DMS153 (cell line): ENCODE measurements at regions not wholly inside any gene's neighbourhood (a gene's known extent, or its start where the extent isn't known, plus 50 kb on each side); places are given as distances from the start of the nearest gene placed in this dataset.
"Not testable (repeated sequence)": the region's sequence is repeated elsewhere in the genome, so short reads cannot be mapped to it uniquely, and the experiment has no call there.

ENCODE experiments used
- DNase-seq: peaks from one replicate; lab custom pipeline; 2025; lab: John Stamatoyannopoulos, UW

GRCh38 chr10:105644559-105644958, 1003.5 kb downstream of the SORCS3 start:
- DNase-seq: no peak

GRCh38 chr10:105644091-105644490, 1003.0 kb downstream of the SORCS3 start:
- DNase-seq: no peak

DNA sequence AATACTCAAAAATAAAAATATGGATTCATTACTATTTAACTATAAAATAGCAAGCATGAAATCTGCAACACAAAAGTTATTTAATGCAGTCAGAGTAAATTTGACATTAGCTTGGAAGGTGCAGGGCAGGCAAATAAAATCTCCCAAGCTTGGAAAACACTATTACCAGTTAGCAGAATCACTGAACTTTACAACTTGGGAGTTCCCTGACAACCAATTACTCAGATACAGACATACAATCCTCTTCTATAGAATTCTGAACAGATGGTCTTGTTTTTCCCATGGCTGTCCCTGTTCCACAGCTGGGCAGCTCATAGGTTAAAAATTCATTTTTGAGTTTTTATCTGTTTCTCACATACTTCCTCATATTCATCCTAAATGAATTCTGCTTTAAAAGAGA, 1002.6 kb downstream of the SORCS3 start:
- DNase-seq: no peak

GRCh38 chr10:105634281-105634680, 993.2 kb downstream of the SORCS3 start:
- no peak for DNase-seq

DNA sequence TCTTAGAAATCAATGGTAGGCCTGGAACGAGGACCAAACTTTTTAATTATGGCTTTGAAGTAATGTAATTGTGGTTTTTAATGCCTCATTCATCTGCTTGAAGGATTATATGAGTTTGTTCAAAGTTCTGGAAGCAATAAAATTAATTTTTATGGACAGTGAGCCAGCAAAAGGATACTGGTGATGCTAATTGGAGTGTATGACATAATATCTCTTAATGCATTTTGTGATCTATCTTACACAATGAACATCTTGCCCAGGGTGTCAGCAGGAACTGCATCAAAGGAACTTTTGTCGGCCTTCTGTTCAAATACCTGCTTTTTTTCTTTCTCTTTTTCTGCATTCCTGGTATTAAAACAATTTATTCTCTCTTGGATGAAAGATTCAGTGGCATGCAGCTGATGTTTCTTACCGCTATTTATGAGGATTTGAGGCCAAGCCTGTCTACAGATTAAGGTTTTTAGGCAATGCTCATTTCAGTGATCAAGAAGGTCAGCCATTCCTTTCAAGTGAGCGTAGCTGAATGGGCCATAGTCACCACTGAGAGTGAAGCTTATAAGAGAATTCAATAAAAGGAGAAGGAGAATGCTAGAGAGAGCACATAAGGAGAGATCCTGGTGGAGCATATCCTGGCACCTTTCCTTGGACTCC, 974.8 kb downstream of the SORCS3 start:
- DNase-seq: no peak

DNA sequence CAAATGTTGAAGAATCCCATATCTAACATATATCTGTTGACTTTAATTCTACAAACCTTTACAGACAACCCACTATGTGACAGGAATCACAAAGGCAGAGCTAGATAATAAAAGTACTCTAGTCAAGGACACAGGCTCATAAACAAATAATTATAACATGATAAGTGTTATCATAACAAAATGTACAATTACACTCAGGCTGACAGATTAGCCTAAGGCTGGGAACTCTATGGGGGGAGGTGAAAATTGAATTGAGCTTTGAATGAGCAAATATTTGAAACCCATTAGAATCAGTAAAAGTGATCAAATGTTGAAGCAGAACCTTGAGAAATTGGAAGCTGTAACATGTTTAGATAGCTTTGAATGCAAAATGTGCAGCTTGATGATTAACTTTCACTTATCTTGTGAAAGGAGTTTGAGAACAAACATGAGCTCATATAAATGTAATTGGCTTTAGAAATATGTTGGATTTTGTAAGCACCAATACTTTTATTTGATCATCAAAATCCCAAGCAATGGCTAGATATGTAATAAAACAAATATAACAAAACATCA, 970.2 kb downstream of the SORCS3 start:
- DNase-seq: no peak

- no peak for DNase-seq
Observed at GRCh38 chr10:105609451-105609850, 968.4 kb downstream of the SORCS3 start.

GRCh38 chr10:105605918-105606317, 964.8 kb downstream of the SORCS3 start:
- DNase-seq: no peak

DNA sequence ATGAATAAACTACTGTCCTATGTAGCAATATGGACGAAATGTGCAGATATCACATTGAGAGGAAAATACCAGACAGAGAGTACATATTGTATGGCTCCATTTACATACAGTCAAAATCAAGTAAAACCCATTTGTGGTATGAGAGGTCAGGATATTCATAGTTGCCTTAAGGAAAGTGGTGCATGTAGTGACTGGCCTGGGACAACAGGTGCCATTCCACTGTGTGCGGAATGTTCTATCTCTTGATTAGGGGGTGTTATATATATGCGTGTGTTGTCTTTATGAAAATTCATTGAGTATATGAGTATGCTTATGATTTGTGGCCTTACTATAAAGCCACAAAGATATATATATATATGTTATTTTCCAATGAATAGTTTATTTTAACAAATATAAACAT, 964.0 kb downstream of the SORCS3 start:
- no peak for DNase-seq

DNA sequence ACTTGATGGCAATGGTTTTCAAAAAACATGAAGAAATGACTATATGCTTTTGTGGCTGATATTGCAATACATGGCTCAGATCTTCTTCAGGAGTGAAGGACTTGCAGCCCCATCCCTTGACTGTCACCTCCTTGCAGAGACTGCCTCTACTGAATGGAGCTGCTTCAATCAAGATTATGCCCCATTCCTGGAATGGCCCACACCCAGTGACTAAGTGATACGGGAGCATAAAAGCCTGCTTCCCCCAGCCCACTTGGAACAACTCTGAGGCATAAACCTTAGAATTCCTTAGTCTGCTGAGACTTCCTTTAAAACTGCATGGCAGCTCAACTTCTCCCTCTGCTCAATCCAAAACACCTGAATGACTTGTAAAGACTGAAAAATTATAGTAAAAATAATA, 957.1 kb downstream of the SORCS3 start:
- no peak for DNase-seq

- no peak for DNase-seq
Observed at GRCh38 chr10:105597312-105597711, 956.2 kb downstream of the SORCS3 start.

GRCh38 chr10:105596749-105597148, 955.7 kb downstream of the SORCS3 start:
- DNase-seq: no peak

GRCh38 chr10:105594296-105594695, 953.2 kb downstream of the SORCS3 start:
- no peak for DNase-seq

- DNase-seq: no peak
Observed at GRCh38 chr10:105592468-105592867, 951.4 kb downstream of the SORCS3 start.

DNA sequence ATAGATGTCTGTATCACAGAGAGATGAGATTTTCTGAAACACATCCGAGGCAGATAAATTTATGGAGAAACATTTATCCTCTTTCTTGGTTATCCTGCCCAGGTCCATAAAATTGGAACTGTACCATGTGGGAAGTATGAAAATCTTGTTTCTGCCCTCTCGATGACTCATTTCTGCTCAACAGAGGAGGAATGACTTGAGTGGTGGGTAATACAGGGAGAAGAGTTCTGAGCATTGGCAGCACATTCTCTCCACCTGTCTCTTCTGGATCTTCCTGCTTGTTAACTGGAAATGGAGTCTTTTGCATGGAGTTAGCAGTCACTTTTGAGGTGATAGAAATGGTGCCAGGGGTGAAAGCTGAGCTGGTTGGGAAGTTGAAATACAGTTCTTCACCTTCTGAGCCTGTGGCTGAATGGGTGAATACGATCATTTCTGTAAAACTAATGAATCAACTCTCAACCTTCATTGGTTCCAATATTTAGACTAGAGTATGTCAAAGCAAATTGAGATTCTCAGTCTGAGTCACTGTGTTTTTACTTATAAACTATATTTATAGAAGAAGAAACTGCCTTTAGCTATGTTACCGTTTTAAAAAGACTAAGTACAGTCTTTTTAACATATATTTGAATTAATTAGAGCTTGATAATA, 945.5 kb downstream of the SORCS3 start:
- DNase-seq: no peak

DNA sequence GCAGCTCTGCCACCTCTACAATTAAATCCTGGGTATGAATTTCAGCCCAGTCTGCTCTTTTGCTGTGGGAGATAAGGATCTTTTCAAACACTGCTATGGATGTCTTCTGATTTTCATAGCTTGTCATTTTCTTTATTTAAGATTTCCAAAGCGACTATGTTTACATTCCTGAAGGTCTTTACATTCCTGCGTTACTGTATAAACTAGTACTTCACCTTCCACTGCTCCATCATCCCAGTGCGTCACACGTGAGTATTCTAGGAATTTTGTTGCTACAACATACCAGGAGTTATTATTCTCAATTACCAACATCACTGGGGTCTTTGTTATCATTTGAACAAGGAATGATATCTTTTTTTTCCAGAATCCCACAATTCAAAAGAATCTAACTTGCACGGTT, 944.7 kb downstream of the SORCS3 start:
- DNase-seq: no peak

GRCh38 chr10:105585171-105585570, 944.1 kb downstream of the SORCS3 start:
- DNase-seq: no peak

- DNase-seq: no peak
Observed at GRCh38 chr10:105579112-105579511, 938.0 kb downstream of the SORCS3 start.

- no peak for DNase-seq
Observed at GRCh38 chr10:105577865-105578607, 936.9 kb downstream of the SORCS3 start.

- DNase-seq: no peak
Observed at GRCh38 chr10:105559333-105560097, 918.4 kb downstream of the SORCS3 start.

DNA sequence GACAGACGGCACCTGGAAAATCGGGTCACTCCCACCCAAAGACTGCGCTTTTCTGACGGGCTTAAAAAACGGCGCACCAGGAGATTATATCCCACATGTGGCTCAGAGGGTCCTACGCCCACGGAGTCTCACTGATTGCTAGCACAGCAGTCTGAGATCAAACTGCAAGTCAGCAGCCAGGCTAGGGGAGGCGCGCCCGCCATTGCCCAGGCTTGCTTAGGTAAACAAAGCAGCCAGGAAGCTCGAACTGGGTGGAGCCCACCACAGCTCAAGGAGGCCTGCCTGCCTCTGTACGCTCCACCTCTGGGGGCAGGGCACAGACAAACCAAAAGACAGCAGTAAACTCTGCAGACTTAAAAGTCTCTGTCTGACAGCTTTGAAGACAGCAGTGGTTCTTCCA, 909.4 kb downstream of the SORCS3 start:
- not testable (repeated sequence) for DNase-seq

DNA sequence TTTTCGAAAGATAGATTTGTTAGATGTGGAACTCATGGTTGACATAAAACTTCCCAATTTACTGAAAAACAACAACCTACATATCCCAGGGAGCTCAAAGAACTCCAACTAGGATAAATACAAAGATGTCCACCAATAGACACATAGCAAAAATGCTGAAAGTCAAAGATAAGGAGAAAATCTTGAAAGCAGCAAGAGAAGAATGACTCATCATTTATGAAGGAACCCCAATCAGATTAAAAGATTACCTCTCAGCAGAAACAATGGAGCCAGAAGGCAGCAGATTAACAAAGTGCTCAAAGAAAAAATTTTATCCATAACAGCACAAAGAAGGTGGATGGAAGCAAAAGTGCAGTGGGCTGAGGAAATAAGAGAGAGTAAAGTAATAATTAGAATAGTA, 908.6 kb downstream of the SORCS3 start:
- no peak for DNase-seq
